ENCODE measurements at regions not wholly inside any gene's neighbourhood (a gene's known extent, or its start where the extent isn't known, plus 50 kb on each side); places are given as distances from the start of the nearest gene placed in this dataset.

- no peak for TF ChIP-seq CTCF (IDR thresholded peaks at IDR 0.05)
- no peak for TF ChIP-seq POLR2A (IDR thresholded peaks at IDR 0.05)
Observed at GRCh38 chr3:189429019-189429418, 202.2 kb upstream of the TP63 start.
